CD14-positive monocyte (primary cell): ENCODE measurements at regions not wholly inside any gene's neighbourhood (a gene's known extent, or its start where the extent isn't known, plus 50 kb on each side); places are given as distances from the start of the nearest gene placed in this dataset.

ENCODE experiments used
- DNase-seq, 3 donors: peaks; one replicate each; pipeline ENCODE4 v3.0.0-alpha.2; 2011 to 2022
- H2AFZ ChIP-seq: 2 replicates; pipeline ENCODE4 v1.6.0; 2012; ENCODE audit warnings: mild to moderate bottlenecking, low read depth, low read length, inconsistent platforms; ENCODE audit not compliant: insufficient read depth, poor library complexity, severe bottlenecking
- H3K27ac ChIP-seq, 2 donors: 1 replicate in 1 of 2; 2 replicates in 1 of 2; pipeline ENCODE4 v1.5.1; 2012 to 2013; ENCODE audit warnings: low read length in 2 of 2, control low read depth in 1 of 2, inconsistent platforms in 1 of 2, low read depth in 1 of 2, mild to moderate bottlenecking in 1 of 2
- H3K27me3 ChIP-seq, 2 donors: one replicate each; pipeline versions ENCODE4 v1.6.0 to v1.6.1; 2011 to 2013; ENCODE audit warnings: low read length in 2 of 2; ENCODE audit not compliant: control insufficient read depth in 2 of 2, insufficient read depth in 2 of 2
- H3K36me3 ChIP-seq, 2 donors: replicated peaks in 1 of 2; 1 replicate in 1 of 2; 2 replicates in 1 of 2; pipeline versions ENCODE4 v1.5.1 to v1.6.1; 2012 to 2013; ENCODE audit warnings: low read length in 2 of 2, control low read depth in 1 of 2, inconsistent platforms in 1 of 2, mild to moderate bottlenecking in 1 of 2; ENCODE audit not compliant: insufficient read depth in 2 of 2, control insufficient read depth in 1 of 2
- H3K4me1 ChIP-seq, 2 donors: 1 replicate in 1 of 2; 2 replicates in 1 of 2; pipeline versions ENCODE4 v1.5.1 to v1.6.1; 2012 to 2013; ENCODE audit warnings: low read length in 2 of 2, control low read depth in 1 of 2, inconsistent platforms in 1 of 2, mild to moderate bottlenecking in 1 of 2, moderate library complexity in 1 of 2; ENCODE audit not compliant: insufficient read depth in 2 of 2, control insufficient read depth in 1 of 2
- H3K4me2 ChIP-seq: replicated peaks from 2 replicates; pipeline ENCODE3; 2012; ENCODE audit warnings: low read length, moderate library complexity, mild to moderate bottlenecking; ENCODE audit not compliant: poor library complexity, severe bottlenecking; ENCODE audit errors: extremely low read depth
- H3K4me3 ChIP-seq, 3 experiments: fragments of 200-600 bp in 1 of 3; sonication (generic) in 1 of 3; replicated peaks in 1 of 3; 1 replicate in 2 of 3; 2 replicates in 1 of 3; pipeline ENCODE4 v1.5.1; 2011 to 2013; ENCODE audit warnings: low read length in 3 of 3, mild to moderate bottlenecking in 3 of 3, control low read depth in 2 of 3, low read depth in 2 of 3, inconsistent platforms in 1 of 3, moderate library complexity in 1 of 3
- H3K79me2 ChIP-seq: 2 replicates; pipeline ENCODE4 v1.6.0; 2012; ENCODE audit warnings: mild to moderate bottlenecking, control low read depth, inconsistent platforms, low read length, moderate library complexity; ENCODE audit not compliant: insufficient read depth
- H3K9ac ChIP-seq: 2 replicates; pipeline ENCODE4 v1.6.0; 2017; ENCODE audit warnings: low read length, mild to moderate bottlenecking; ENCODE audit not compliant: insufficient read depth, poor library complexity, severe bottlenecking
- H3K9me3 ChIP-seq, 2 donors: replicated peaks in 1 of 2; 1 replicate in 1 of 2; 2 replicates in 1 of 2; pipeline versions ENCODE4 v1.5.1 to v1.6.1; 2012 to 2013; ENCODE audit warnings: low read length in 2 of 2, control low read depth in 1 of 2; ENCODE audit not compliant: control insufficient read depth in 1 of 2, insufficient read depth in 1 of 2
- H4K20me1 ChIP-seq: 2 replicates; pipeline ENCODE4 v1.6.0; 2012; ENCODE audit warnings: mild to moderate bottlenecking, low read length, control low read depth, moderate library complexity; ENCODE audit not compliant: insufficient read depth
- H3K27ac Mint-ChIP-seq, 7 donors: one replicate each; pipeline ENCODE4 v1.8.0; 2020; ENCODE audit warnings: mild to moderate bottlenecking in 7 of 7, mixed read lengths in 7 of 7, moderate library complexity in 6 of 7, inconsistent platforms in 2 of 7
- H3K27me3 Mint-ChIP-seq, 3 donors: one replicate each; pipeline ENCODE4 v1.8.0; 2021 to 2022; ENCODE audit warnings: low read depth in 3 of 3, mild to moderate bottlenecking in 3 of 3, mixed read lengths in 3 of 3, moderate library complexity in 3 of 3, inconsistent platforms in 1 of 3
- H3K36me3 Mint-ChIP-seq, 2 donors: one replicate each; pipeline ENCODE4 v1.8.0; 2020; ENCODE audit warnings: mixed read lengths in 2 of 2, inconsistent platforms in 1 of 2, mild to moderate bottlenecking in 1 of 2
- H3K4me1 Mint-ChIP-seq: one replicate; pipeline ENCODE4 v1.8.0; 2020; ENCODE audit warnings: mild to moderate bottlenecking, mixed read lengths
- H3K4me3 Mint-ChIP-seq, 2 donors: one replicate each; pipeline ENCODE4 v1.8.0; 2020; ENCODE audit warnings: mild to moderate bottlenecking in 2 of 2, mixed read lengths in 2 of 2, moderate library complexity in 1 of 2
- H3K9me3 Mint-ChIP-seq, 7 donors: one replicate each; pipeline ENCODE4 v1.8.0; 2020 to 2022; ENCODE audit warnings: mixed read lengths in 7 of 7, mild to moderate bottlenecking in 6 of 7, moderate library complexity in 6 of 7, inconsistent platforms in 2 of 7
- CTCF ChIP-seq: fragments of 200-600 bp; IDR thresholded peaks from one replicate; pipeline ENCODE4 v1.8.0; 2022; ENCODE audit warnings: antibody characterized with exemption, mild to moderate bottlenecking
- WGBS: methylation state at CpG from one replicate; pipeline ENCODE4 v1.1.5; 2013; ENCODE audit warnings: missing lambda C conversion rate; ENCODE audit not compliant: insufficient coverage; 5-methylcytosine and 5-hydroxymethylcytosine counted together
- intact Hi-C, 2 donors: fragments of 100-400 bp; cut with micrococcal nuclease; formaldehyde crosslinking; loops; one replicate each; pipeline versions ENCODE4 v1.15.0 to v1.15.1; 2023

GRCh38 chr7:32179567-32179966 is 109.4 kb upstream of the PDE1C start:
- Histone ChIP-seq H3K27ac (no peak overlapping the region), H3K79me2 (no peaks in the 10 kb centered on the region), H3K27me3 (no peaks in the 10 kb centered on the region), H3K9ac (no peak overlapping the region), H3K4me1 (no peaks in the 10 kb centered on the region), H2AFZ (no peak overlapping the region), H3K36me3 (no peaks in the 10 kb centered on the region), H4K20me1 (no peaks in the 10 kb centered on the region), H3K4me2 (no peak overlapping the region), H3K9me3 (no peaks in the 10 kb centered on the region), H3K4me3 (no peak overlapping the region)
- Mint-ChIP-seq H3K4me1 (no peaks in the 10 kb centered on the region), H3K36me3 (no peaks in the 10 kb centered on the region), H3K4me3 (no peak overlapping the region), H3K27me3 (peaks cover 0 to 2% (median 0%) of the 10 kb centered on the region in 3 donors), H3K9me3 (peaks cover 0 to 5% (median 0%) of the 10 kb centered on the region in 7 donors), H3K27ac (no peak overlapping the region)
- intact Hi-C loops = no loop called here
- WGBS = no CpG with 5 or more reads among the region's 1 CpG
- TF ChIP-seq CTCF = no peak
- DNase-seq = no peak

GRCh38 chr7:32178677-32179366 is 108.6 kb upstream of the PDE1C start:
- H3K79me2 ChIP-seq = no peaks in the 10 kb centered on the region
- intact Hi-C loops = no loop called here

More at GRCh38 chr7:32178677-32179366, 108.6 kb upstream of the PDE1C start:
- H3K9me3 Mint-ChIP-seq = peaks cover 0 to 5% (median 0%) of the 10 kb centered on the region in 7 donors
- peaks cover 0 to 2% (median 0%) of the 10 kb centered on the region in 3 donors for H3K27me3 Mint-ChIP-seq
- no peaks in the 10 kb centered on the region for H3K36me3 Mint-ChIP-seq
- Histone ChIP-seq H3K9ac (no peak overlapping the region), H3K9me3 (no peaks in the 10 kb centered on the region), H2AFZ (no peak overlapping the region), H3K27me3 (no peaks in the 10 kb centered on the region), H3K4me2 (no peak overlapping the region), H3K27ac (no peak overlapping the region), H4K20me1 (no peaks in the 10 kb centered on the region), H3K4me1 (no peaks in the 10 kb centered on the region), H3K36me3 (no peaks in the 10 kb centered on the region), H3K4me3 (no peak overlapping the region)
- TF ChIP-seq CTCF = no peak
- 91% methylated on average over 5 of the region's 7 CpGs for WGBS
- H3K4me1 Mint-ChIP-seq = no peaks in the 10 kb centered on the region
- peak overlapping the region in 1 of 2 donors; percentile 3 for H3K4me3 Mint-ChIP-seq
- DNase-seq = no peak
- H3K27ac Mint-ChIP-seq = no peak overlapping the region
